GM12864 (cell line): ENCODE measurements at regions not wholly inside any gene's neighbourhood (a gene's known extent, or its start where the extent isn't known, plus 50 kb on each side); places are given as distances from the start of the nearest gene placed in this dataset.
"Not testable (repeated sequence)": the region's sequence is repeated elsewhere in the genome, so short reads cannot be mapped to it uniquely, and the experiment has no call there.

ENCODE experiments used
- DNase-seq: peaks from one replicate; pipeline ENCODE4 v3.0.0-alpha.2; 2011; ENCODE audit warnings: low read depth
- H3K4me3 ChIP-seq: 2 replicates; pipeline ENCODE4 v1.5.1; 2011; ENCODE audit warnings: mild to moderate bottlenecking, low read depth, low read length, control low read depth
- CTCF ChIP-seq: IDR thresholded peaks from 2 replicates; pipeline ENCODE4 v1.5.1; 2011; ENCODE audit warnings: low read depth, mild to moderate bottlenecking, moderate library complexity, low read length, control low read depth, inconsistent platforms; ENCODE audit errors: missing control alignments

DNA sequence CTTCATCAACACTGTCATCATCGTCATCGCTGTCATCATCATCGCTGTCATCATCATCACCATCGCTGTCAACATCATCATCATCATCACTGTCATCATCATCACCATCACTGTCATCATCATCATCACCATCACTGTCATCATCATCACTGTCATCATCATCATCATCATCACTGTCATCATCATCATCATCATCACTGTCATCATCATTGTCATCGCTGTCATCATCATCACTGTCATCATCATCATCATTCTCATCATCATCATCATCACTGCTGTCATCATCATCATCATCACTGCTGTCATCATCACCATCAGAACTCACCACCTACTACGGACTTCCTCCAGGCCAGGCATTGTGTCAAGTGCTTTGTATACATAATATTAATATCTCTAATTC lies 160.6 kb downstream of the AIPL1 start:
- no peak overlapping the region for H3K4me3 ChIP-seq
- no peak for TF ChIP-seq CTCF
- DNase-seq: no peak

DNA sequence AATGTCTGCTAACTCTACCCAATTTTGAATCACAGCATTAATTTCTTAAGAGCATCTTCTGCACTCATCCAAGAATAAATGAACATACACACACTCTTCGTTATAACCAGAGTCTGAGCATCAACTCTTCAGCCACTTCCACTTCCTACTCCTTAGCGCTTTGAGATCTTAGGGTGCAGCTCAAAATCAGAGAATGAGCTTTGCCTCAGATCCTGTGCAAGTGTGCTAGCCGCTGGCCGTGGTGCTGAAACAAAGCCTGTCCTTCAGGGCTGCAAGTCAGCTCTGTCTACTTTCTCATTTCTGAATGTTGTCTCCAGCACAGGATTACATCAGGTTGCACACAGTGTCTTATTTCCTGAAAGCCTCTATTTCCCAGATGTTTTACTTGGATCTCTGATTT lies 165.4 kb downstream of the AIPL1 start:
- no peak for TF ChIP-seq CTCF
- DNase-seq: no peak

GRCh38 chr17:6261466-6261865 lies 173.5 kb downstream of the AIPL1 start:
- H3K4me3 ChIP-seq: no peak overlapping the region
- TF ChIP-seq CTCF: no peak
- DNase-seq: no peak

More for the DNA sequence above, 165.4 kb downstream of the AIPL1 start:
- no peak overlapping the region for H3K4me3 ChIP-seq

DNA sequence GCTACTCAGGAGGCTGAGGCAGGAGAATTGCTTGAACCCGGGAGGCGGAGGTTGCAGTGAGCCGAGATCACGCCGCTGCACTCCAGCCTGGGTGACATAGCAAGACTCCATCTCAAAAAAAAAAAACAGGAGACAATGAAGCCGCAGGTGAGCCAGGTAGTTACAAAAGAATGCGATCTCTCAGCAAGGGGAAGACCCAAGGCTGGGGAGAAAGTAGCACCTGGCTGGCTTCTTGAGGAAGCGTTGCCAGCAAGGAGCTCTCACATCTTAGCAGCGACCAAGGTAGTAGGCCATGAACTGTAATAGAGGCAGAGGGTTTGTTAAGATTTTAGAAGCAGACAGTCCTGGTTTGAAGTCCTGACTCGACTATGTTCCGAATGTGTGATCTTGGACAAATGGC lies 175.0 kb downstream of the AIPL1 start:
- TF ChIP-seq CTCF: no peak
- DNase-seq: no peak
- no peak overlapping the region for H3K4me3 ChIP-seq

GRCh38 chr17:6257336-6257735 lies 177.6 kb downstream of the AIPL1 start:
- DNase-seq: no peak
- no peak for TF ChIP-seq CTCF
- no peak overlapping the region for H3K4me3 ChIP-seq

DNA sequence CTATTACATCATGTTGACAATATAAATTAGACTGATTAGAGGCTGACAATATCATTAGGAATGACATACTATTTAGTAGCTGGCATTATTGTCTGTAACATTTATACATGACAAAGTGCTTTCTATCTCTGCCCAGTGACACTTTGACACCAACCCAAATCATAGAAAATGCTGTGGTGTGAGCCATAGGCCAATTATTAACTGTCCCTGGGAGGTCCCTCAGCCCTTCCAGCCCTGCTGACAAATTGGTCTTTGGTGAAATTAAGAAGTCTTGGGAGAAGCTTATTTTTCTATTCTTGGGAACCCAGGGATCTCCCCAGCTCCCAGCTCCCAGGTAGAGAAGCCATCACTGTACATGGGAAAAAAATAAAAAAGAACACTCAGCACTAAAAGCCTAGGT lies 179.6 kb downstream of the AIPL1 start:
- DNase-seq: no peak
- H3K4me3 ChIP-seq: no peak overlapping the region
- TF ChIP-seq CTCF: no peak

DNA sequence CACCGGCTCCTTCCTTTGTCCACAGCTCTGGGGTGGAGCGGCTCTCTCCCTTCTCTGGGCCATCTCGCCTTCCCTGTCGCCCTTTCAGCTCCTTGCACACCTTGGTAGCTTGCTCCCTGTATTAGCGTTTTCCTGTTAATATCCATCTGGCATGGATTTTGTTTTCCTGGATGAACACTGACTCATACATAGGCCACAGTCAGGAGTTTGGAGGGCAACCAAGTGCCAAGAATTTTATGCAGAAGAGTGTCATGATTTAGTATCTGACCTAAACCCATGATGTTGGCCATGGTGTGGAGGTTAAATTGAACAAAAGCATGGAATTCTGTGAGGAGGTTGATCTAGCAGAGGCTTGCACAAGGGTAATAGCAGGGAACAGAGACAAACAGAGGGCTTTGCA lies 180.9 kb downstream of the AIPL1 start:
- DNase-seq: no peak
- no peak for TF ChIP-seq CTCF
- no peak overlapping the region for H3K4me3 ChIP-seq

DNA sequence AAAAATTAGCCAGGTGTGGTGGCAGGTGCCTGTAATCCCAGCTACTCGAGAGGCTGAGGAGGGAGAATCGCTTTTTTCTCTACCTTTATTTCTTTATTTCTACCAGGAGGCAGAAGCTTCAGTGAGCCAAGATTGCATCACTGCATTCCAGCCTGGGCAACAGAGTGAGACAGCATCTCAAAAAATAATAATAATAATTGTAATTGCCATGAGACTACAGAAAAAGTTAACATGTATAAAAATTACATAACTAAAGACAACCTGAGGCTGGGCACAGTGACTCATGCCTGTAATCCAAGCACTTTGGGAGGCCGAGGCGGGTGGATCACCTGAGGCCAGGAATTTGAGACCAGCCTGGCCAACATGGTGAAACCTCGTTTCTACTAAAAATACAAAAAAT lies 181.5 kb downstream of the WSCD1 start:
- not testable (repeated sequence) for DNase-seq, H3K4me3 ChIP-seq
